CD4-positive, alpha-beta T cell treated with Interleukin-6 at 100 ng/mL for 8 hours (primary cell): ENCODE measurements at regions not wholly inside any gene's neighbourhood (a gene's known extent, or its start where the extent isn't known, plus 50 kb on each side); places are given as distances from the start of the nearest gene placed in this dataset.

ENCODE experiments used
- DNase-seq: peaks from one replicate; pipeline ENCODE4 v3.0.0-alpha.2; 2020; ENCODE audit warnings: mixed read lengths, low spot score

DNA sequence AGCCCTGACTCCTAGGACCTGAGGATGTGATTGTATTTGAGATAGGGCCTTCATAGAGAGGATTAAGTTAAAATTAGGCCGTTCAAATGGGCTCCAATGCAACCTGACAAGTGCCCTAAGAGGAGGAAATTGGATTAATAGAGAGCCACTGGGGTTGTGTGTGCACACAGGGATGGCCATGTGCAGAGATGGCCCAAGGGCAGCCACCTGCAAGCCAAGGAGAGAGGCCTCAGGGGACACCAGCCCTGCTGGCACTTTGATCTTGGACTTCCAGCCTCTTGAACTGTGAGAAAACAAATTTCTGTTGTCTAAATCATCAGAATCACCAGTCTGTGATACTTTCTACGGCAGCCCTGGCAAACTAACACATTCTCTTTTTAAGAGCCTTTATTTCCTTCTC is 598.8 kb downstream of the UTRN start:
- no peak for DNase-seq

DNA sequence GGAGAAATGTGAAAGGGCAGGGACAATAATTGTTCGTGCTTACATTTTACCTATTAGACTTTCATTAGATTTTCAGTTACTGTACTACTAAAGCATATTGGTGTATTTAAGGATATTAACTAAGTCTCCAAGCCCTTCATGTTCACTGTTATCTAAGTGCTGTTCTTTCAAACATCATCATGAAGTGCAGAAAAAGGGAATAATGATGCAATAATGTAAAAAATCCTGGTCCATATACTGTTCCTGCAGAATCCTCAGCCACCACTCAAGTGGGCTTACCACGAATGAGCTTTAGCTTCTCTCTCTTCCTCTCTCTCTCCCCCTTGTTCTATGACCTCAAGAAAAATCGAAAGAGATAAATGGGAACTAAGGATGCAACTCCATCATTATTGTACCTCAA is 600.7 kb downstream of the UTRN start:
- DNase-seq, result no peak

DNA sequence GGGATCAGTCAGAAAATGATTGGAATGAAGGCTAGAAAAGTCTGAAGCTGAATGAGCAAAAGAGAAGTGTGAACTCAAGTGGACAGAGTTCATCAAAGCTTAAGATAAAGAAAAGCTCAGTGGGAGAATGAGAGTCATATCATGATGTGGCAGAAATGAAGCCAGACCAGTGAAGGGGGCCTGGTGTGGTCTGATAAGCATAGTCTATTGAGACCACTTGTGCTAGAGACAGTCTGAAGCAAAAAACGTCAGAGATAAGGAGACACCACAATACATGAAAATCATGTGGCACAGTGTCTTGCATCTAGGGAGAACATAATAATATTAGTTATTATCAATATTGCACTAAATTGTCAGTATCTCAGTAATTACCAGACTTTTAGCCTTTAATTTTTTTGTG is 601.5 kb downstream of the UTRN start:
- no peak for DNase-seq

DNA sequence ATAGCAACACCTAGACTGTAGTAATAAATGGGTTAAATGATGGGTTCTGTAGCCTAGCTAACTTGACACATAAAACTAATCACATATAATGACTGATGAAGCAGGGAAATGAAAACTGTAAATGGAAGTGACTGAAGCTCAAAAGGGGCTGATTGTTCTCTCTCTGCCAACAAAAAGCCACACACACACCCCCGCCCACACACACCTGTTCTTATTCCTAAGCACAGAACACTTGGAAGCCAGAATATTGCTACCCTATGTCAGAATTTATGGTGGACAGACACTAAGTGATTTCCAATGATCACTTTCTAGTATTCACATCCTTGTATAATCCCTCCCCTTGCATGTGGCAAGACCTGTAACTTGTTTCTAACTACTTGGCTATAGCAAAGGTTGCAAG is 603.5 kb downstream of the UTRN start:
- no peak for DNase-seq

DNA sequence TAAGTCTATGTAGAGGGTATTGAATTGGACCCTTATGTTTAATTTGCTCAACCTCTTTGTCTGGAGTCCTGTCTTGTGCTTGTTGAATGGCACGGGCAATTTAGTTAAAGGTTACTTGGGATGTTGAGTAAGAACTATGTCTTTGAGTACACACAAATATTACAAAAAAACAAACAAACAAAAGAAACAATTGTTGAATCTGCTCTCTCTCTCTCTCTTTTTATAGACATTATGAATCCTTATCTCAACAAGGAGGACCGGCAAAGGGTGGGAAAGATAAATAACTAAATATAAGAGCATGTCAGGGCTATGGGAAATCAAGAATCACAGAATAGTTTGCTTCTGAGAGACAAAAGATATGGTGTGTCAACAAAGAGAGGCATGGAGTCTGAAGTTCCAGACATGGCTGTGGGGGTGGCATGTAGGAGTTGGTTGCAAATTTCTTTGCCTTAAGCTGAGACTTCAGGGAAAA is 608.6 kb downstream of the UTRN start:
- no peak for DNase-seq

DNA sequence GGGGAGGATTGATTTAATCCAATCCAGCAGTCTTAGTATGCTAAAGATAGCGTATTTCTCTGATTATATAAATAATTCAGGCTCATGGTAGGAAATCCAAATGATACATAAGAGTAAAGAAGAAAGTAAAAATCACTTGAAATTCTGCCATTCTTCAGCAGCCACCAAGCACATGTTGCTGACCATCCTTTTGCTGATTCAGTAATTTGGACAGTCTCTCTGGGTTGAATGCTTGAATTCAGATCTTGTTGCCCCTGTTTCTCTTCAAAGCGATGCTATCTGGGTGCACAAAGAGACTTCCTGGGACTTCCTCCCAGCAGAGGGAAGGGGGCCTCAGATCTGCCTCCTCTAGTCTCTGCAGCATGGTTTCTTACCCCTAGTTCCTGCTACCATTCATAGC is 609.1 kb downstream of the UTRN start:
- DNase-seq, result no peak

DNA sequence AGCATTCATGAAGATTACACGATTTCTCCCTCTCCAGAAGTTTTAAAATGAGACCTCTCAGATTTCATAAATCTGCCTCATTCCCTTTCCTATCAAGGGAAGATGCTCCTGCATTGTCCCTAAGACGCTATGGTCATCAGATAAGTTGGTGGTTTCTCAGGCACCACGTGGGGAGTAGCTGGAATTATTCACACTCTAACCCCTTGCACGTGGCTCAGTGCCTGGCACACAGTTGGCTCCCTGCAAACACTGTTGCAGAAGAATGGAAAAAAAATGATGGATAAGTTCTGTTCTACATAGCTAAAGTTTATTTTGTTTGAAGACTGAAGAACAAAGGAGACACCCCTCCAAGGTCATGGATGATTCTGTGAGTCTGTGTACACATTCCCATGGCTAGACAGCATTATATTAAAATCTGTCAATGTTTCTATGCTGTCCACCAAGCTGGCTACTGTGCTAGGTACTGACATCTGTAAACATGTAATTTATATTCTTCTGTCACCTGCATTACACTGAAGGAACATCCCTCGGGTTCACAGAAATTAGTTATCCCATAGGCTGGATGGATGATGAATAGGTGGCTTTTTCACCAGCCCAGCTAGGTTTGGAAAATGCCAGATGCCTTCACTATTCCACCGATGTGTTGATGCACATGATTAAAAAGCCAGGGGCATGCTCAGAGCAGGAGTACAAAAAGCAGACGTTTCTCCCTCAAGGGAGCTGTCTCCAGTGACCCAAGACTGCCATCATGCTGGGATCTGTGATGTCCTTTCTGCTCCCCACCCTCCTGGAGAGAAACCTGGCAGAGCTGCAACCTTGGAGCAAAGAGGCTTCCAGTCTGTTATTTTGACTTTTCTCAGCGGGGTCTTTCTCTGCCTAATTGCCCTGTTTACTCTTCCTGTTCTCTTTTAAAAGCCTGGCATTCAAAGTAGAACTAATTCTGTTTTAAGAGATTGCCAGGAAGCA is 610.5 kb downstream of the UTRN start:
- DNase-seq, result no peak

DNA sequence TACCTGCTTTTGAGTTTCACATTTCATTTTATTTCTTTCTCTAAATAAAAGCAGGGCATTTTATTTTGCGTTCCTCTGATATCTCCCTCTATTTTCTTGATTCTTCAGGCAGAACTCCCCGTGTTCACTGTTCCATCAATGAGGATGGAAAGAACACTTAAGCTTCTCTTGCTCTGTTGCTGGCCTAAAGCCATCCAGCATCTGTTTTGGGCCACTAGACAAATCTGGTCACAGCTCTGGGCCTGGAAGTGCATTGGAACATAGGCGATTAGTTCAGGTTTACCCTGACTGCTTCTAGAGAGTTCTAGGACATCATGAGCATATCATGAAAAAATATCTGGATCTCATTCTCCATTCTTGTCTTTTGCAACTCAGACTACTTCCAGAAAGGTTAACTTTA is 611.2 kb downstream of the UTRN start:
- DNase-seq, result no peak

DNA sequence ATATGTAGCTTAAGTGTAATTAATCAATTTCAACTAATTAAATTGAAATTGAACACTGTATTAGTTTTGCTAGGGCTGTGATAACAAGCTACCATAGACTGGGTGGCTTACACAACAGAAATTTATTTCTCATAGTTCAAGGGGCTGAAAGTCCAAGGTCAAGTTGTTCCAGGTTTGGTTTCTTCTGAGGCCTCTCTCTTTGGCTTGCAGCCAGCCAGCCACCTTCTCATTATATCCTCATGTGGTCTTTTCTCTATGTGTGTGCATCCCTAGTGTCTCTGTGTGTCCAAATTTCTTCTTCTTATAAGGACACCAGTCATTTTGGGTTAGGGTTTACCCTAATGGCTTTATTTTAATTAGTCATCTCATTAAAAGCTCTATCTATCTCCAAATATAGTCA is 611.7 kb downstream of the UTRN start:
- no peak for DNase-seq

DNA sequence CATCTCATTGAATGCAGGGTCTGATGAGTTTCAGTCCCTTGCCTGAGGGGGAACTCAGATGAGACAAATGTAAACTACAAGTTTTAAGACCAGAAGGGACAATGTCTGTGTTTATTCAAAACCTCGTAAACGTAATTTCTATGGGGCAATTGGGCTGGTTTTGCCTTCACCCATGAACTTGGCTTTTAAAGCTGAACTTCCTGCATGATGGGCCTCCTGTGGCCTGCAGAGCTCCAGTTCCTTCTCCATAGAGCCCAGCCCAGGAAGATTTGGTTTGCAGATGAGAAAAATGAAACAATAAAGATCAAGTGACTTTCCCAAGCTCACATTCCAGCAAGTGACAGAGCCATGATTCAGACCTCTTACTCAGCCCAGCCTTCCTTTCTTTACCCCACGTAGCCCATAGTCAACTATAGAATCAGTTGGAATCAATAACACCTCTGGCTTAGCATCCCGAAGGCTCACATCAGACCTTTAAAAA is 612.3 kb downstream of the UTRN start:
- no peak for DNase-seq

DNA sequence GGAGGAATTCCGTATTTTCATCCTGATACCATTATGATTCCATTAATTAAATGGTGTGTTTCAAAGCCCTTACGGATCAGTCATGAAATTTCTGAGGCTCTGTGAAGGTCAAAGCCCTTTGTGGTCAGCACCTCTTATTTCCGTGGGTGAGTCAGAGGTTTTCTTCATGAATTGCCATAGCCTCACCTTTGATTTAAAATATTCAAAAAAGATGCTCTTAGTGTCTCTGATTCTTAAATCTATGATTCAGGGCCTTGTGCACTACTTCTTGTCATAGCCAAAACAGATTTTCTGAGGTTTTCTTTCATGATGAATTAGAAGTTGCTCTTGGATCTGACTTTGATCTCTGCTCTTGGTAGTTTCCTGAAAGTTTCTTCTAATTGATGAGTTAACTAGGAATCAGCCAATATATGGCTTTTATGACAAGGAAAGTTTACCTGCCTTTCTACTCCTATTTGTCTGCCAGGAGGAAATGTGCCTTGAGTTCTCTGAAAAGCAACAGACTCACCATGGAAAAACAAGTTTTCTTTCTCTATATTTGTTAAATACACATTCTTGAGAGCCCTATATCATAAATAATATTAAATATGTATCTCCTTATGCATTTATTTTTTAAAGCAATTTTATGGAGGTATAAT is 613.0 kb downstream of the UTRN start:
- no peak for DNase-seq

DNA sequence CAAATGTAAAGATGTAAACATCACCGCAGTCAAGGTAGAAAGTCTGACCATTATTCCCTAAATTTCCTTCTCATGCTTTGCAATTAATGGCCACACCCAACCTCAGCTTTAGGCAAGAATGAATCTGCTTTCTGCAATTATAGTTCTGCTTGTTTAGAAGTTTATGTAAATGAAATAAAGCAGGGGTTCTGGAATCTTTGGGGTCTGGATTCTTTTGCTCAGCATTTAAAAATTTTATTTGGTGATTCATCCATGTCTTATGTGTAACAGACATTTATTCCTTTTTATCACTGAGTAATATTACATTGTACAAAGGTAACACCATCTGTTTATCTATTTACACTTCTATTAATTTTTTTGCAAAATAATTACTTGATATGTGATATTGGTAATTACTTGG is 613.6 kb downstream of the UTRN start:
- DNase-seq, result no peak

DNA sequence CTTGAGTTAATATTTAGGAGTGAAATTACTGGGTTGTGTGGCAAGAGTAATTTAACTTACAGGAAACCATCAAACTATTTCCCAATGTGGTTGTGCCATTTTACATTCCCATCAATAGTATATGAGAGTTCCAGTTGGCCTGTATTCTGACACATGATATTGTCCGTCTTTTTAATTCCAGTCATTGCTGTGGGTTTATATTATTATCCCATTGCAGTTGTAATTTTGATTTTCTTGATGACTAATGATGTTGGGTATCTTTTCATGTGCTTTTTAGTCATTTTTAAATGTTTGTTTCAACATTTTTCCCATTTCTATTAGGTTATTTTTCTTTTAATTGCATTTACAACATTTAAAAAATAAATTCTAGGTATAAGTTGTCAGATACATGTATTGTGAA is 614.0 kb downstream of the UTRN start:
- DNase-seq, result no peak

DNA sequence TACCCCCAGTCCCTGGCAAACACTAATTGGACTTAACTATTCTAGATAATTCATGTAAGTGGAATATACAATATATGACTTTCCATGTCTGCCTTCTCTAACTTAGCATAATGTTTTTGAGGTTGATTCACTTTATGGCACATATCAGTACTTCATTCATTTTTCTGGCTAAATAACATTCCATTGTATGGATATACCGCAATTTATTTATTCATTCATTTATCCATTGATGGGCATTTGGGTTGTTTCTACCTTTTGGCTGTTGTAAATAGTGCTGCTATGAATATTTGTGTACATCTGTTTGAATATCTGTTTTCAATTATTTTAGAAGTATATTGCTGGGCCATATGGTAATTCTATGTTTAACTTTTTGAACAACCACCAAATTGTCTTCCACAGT is 616.3 kb downstream of the UTRN start:
- no peak for DNase-seq

DNA sequence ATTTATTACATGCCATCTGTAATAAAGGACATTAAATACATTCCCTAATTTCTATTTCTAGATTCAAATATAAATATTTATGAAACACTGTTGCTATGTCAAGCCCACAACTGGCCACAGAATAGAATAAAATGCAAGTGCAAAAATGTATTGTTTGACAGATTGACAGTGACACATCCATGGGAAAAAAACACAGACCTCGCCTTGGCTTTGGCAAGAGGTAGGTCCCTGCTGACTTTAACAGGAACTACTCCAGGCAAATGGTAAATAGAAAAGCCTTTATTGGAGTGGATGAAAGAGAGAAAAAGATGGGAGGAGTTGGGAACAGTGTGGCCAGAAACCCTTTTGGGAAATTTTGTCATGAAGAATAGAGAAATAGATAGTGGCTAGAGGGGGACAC is 622.9 kb downstream of the UTRN start:
- no peak for DNase-seq

DNA sequence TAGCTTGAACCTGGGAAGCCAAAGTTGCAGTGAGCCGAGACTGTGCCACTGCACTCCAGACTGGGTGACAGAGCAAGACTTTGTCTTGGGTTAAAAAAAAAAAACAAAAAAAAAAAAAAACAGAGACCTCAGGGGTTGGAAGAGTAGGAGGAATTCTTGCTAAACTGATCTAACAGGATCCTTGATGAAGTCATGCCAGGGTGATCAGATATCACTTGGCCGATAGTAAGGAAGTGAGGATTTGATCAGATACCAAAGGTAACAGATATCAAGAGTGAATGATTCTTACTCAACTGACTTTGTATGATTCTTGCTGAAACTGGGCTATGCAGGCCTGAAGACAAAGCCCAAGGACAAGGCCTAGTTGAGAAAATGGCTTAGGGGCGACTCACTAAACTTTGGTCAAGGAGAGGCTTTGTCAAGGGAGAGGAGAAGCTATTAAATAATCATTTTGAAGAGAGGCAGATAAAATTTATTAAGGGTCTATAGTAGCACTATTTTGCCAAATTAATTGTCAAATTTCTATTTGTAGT is 624.7 kb downstream of the UTRN start:
- no peak for DNase-seq

DNA sequence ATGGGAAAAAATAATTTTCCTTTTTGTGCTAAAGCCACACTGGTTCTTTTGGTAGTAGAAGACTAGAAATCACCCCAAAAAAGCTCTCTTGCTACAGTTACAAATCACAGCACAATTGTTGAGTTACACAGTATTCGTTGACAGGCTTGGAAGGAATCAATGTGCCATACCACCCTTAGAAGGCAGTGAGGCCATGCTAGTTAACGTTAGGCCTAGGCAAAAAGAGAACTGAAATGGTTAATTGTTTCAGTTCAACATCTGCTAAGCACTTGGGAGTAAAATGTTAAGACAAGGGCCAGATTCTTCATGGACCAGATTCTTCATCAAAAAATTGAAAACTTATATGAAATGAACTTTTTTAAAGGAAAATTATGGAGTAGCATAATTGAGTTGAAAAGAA is 626.2 kb downstream of the UTRN start:
- DNase-seq, result no peak

DNA sequence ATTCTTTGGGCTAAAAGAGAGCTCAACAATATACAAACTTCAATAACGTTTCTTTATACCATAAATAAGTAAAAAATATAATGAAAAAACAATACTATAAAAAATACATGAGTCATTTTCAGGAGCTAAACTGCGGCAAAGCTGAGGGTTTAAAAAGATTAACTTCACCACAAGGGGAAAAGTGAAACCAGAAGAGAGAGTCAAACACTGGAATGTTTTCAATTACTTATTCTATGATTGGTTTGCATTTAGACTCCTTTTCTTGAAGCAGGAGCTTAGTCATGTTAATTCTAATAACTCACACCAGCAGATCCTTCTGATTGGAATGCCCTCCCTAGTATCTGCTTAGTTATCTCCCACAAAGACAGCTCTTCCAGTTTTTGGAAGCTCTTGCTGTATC is 627.3 kb downstream of the UTRN start:
- DNase-seq, result no peak

DNA sequence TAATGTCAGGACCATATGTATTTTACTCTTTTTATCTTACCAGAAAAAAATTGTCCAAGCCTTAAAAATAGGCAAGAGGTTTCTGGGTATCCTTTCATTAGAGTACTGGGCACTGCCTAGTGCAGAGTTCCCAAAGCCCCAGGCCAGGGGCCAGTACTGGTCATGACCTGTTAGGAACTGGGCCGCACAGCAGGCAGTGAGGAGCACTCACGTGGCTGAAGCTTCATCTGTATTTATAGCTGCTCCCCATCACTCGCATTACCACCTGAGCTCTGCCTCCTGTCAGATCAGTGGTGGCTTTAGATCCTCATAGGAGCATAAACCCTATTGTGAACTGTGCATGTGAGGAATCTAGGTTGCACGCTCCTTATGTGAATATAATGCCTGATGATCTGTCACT is 632.9 kb downstream of the UTRN start:
- DNase-seq, result no peak

DNA sequence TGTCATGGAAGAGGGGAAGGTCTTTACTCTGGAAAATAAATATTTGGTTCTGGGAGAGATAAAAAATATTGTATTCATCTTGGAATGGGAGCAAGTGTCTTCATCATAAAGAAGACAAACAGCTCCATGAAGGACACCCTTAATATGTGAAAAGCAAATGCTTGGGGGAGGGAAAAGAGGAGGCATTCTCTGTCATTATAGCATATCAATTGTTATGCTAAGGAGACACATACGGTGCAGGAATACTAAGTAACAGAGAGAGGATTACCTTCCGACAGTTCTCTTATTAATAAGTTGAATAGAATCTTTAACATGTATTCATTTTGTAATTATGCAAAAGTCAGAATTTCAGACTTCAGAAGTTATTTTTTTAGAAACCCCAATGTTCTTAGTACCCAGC is 634.4 kb downstream of the UTRN start:
- no peak for DNase-seq

DNA sequence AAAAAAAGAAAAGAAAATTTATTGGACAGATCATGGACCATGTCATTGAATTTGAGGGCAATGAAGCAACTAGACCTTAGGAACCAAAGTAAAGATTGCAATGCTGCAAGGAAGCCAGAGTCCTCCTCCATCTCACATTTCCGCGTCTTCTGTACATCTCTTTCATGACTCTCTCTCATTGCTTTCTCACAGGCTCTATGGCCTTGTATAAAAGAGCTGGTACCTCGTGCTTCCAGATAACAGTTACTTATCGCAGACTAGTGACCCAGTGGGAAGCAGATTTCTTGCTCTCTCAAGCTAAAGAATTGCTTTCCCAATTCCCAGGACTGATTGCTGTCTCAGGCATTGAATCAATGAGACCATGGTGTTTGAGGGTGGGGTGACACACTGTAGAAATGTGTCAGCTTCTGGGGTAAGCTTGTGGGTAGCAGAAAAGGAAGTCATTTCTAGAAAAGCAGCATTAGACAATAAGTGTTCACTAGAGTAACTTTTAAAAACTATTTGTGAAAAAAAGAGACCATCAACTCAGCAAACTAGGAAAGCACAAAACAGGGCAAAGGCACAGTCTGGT is 635.3 kb downstream of the UTRN start:
- DNase-seq, result no peak

DNA sequence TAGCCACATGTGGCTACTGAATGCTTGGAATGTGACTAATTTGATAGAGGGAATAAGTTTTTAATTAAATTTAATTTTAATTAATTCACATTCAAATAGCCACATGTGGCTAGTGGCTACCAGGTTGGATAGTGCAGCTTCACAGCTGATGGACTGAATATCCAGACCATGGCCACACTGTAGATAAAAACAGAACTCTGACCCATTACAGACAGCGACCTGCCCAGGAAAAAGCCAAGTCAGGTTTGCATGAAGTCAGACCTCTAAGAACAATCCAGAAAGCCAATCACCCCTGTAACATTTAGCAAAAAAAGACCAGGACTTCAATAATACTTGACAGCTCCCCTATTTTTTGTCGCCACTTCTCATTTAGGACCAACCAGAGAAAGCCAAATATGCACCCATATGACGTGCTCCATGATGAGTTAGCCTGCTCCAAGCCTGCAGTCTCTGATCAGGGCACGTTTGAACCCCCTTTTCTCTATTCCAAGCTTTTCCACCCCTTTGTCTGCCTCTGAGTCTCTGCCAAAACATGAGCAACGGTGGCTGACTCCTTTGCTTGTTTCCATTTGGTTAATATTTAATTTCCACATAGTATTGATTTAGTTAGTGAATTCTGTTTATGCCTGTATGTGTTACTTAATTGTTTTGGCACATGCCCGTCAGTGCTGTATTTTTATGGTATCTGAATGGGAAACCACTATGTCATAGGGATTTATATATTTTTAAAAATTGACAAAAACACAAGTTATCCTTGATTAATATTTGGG is 636.3 kb downstream of the UTRN start:
- DNase-seq, result no peak
